ENCODE measurements at regions not wholly inside any gene's neighbourhood (a gene's known extent, or its start where the extent isn't known, plus 50 kb on each side); places are given as distances from the start of the nearest gene placed in this dataset.
A peak's percentile ranks its signal among the peaks of the same experiment; 100 is the strongest.
"Not testable (repeated sequence)": the region's sequence is repeated elsewhere in the genome, so short reads cannot be mapped to it uniquely, and the experiment has no call there.

DNA sequence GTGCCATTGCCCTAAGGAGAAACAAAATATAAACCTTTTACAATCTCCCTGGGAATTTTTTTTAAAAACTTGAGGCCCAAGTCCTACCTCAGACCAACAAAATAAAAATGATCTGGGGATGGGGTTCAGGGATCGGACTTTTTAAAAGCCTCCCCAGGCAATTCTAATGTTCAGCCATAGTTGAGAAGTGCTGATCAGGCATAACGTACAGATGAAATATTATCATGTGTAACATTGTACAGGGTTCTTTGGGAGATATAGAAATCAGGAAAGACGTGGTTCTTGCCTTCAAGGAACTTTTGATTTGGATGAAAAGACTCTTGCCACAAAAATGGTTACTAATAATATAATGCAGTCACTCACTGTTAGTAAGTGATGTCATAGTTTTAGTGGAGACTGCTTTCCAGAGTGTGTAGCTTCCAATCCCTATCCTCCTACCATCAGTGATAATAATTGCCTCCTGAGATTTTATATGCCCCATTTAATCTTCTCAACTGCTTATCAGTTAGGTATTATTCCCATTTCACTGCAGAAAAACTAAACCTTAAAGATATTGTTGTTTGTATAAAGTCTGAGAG lies 135.6 kb downstream of the BRMS1L start:
- ATAC-seq: no peak
- intact Hi-C loops (cut with DNase I): no loop called here

DNA sequence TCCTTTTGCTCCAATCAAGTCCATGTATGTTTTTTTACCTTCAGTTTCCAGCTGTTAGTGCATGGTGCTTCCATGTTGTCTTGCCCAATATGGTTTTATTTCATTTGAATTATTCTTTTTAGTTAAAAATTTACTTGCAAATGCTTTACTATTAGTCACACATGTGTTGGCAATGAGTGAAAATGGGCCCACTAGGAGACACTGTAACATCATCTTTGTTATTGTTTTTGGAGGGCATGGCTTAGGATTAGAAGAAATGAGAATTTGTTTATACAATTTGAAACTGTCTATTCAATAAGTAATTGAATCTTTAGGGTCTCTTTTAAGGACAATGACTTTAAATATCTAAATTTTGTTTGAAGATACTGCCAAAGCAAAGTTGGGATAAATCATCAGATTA lies 133.7 kb downstream of the BRMS1L start:
- intact Hi-C loops (cut with DNase I): no loop called here
- no peak for ATAC-seq
- DNase-seq: no peak

More for the DNA sequence above, 135.6 kb downstream of the BRMS1L start:
- no peak for DNase-seq

GRCh38 chr14:35958499-35958898 lies 132.4 kb downstream of the BRMS1L start:
- no peak for ATAC-seq
- DNase-seq: no peak
- intact Hi-C loops (cut with DNase I): no loop called here

- intact Hi-C loops (cut with DNase I): no loop called here
- ATAC-seq: no peak
- DNase-seq: no peak
Measured at GRCh38 chr14:35956376-35957085, 130.4 kb downstream of the BRMS1L start.

GRCh38 chr14:35952584-35952983 lies 126.4 kb downstream of the BRMS1L start:
- no peak for DNase-seq
- no peak for ATAC-seq
- intact Hi-C loops (cut with DNase I): no loop called here

- DNase-seq: no peak
- intact Hi-C loops (cut with DNase I): no loop called here
- ATAC-seq: peak in 1 of 2 donors; percentile 31
Measured at GRCh38 chr14:35949920-35950513, 123.9 kb downstream of the BRMS1L start.

DNA sequence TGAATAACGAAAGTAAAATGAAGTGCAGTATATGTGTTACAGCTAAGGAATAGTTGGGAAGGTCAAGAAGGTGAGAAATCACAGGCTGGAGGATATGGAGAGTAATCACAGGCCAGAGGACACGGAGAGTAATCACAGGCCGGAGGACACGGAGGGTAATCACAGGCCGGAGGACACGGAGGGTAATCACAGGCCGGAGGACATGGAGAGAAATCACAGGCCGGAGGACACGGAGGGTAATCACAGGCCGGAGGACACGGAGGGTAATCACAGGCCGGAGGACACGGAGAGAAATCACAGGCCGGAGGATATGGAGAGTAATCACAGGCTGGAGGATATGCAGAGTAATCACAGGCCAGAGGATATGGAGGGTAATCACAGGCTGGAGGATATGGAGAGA lies 121.8 kb downstream of the BRMS1L start:
- ATAC-seq; DNase-seq; intact Hi-C loops (cut with DNase I): not testable (repeated sequence)

DNA sequence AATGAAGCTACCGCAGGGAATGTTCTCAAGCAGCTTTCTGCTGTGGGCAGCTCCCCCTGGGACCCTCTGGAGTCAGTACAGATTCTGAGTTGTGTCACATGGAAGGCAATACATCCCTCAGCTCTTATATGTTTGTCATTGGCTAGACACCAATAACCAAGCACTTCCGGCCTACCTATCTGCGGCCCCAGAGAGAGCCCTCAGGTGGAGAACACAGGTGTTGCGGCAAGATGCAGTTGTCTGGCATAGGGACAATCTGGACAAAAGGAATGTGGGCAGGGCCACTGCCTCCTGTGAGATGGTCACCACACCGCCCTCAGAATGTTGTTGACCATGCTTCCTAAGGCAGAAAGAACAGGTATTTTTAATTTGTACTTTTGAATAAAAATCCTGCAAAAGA lies 118.7 kb downstream of the BRMS1L start:
- ATAC-seq (no peak), DNase-seq (no peak)
- intact Hi-C loops (cut with DNase I): no loop called here

- ATAC-seq: no peak
- intact Hi-C loops (cut with DNase I): no loop called here
- no peak for DNase-seq
Measured at GRCh38 chr14:35940291-35940690, 114.2 kb downstream of the BRMS1L start.

DNA sequence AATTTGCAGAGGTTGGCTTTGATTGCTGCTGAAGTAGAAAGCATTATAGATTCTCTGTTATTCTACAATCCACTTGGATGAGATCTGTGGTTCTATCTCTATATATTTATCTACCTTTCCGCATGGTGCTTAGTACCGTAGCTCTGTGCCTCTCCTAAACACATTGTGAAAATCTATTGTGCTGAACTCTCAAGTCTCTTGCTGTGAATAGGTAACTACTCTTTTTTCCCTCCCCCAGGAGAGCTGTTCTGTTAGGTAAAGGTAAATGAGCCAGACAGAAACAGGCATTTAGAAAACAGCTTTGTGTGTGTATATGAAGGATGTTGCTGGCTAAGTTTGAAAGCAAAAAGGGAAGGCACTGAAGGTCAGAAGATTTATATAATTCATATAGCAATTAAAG lies 112.6 kb downstream of the BRMS1L start:
- intact Hi-C loops (cut with DNase I): no loop called here
- no peak for DNase-seq
- no peak for ATAC-seq

DNA sequence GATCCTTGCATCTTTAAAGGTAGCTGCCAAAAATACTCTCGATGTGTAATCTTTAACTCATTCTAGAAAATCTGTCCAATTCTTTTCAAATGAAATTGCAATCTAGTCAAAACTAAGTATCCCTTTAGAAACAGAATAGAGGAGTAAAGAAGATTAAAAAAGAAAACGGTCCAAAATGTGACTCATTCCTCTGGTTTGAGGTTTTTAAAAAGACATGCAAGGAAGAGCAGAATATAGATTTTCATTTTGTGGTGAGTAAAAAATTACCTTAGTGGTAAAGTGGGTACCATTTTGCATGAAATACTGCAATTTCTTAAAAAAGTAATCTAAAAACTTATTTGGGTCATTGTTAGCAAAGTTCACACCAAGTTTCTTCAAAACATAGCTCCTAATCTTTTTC lies 108.4 kb downstream of the BRMS1L start:
- ATAC-seq (no peak), DNase-seq (no peak)
- intact Hi-C loops (cut with DNase I): no loop called here

DNA sequence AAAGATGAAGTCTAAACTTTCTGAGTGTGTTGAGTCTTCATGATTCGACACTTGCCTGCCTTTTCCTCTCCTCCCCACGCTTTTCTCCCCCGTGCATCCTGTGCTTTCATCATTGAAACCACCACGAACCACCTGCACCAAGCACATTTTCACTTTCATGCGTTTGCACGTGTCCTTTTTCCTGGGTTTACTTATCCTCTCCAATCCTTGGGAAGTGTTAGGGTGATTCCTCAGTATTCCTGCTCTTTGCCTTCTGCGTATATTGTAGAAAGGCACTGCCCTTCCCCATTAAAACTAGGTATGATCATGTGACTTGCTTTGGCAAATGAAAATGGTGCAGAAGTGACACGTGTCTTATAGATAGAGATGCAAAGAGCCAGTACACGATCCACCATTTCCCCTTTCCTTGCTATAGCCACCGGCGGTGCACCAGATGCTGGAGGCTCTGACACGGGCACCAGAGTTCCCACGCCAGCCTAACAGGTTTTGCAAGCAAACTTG lies 106.6 kb downstream of the BRMS1L start:
- intact Hi-C loops (cut with DNase I): no loop called here
- no peak for DNase-seq
- no peak for ATAC-seq

- ATAC-seq (no peak), DNase-seq (no peak)
- intact Hi-C loops (cut with DNase I): no loop called here
Measured at GRCh38 chr14:35932136-35932535, 106.0 kb downstream of the BRMS1L start.

GRCh38 chr14:35931346-35931745 lies 105.2 kb downstream of the BRMS1L start:
- DNase-seq (no peak), ATAC-seq (no peak)
- intact Hi-C loops (cut with DNase I): no loop called here

GRCh38 chr14:35929186-35929585 lies 103.0 kb downstream of the BRMS1L start:
- intact Hi-C loops (cut with DNase I): no loop called here
- DNase-seq (no peak), ATAC-seq (no peak)

- DNase-seq: no peak
- ATAC-seq: no peak
- intact Hi-C loops (cut with DNase I): no loop called here
Measured at GRCh38 chr14:35927727-35928126, 101.6 kb downstream of the BRMS1L start.

DNA sequence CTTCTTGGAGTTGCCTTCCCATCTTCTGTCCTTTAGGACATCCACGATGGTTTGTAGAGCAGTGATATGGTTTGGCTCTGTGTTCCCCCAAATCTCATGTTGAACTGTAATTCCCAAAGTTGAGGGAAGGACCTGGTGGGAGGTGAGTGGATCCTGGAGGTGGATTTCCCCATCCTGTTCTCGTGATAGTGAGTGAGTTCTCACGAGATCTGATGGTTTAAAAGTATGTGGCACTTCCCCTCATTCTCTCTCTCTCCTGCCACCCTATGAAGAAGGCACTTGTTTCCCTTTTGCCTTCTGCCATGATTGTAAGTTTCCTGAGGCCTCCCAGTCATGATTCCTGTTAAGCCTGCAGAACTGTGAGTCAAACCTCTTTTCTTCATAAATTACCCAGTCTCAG lies 99.2 kb downstream of the BRMS1L start:
- DNase-seq (no peak), ATAC-seq (no peak)
- intact Hi-C loops (cut with DNase I): no loop called here

GRCh38 chr14:35922590-35922989 lies 96.5 kb downstream of the BRMS1L start:
- DNase-seq; intact Hi-C loops (cut with DNase I); ATAC-seq: not testable (repeated sequence)

DNA sequence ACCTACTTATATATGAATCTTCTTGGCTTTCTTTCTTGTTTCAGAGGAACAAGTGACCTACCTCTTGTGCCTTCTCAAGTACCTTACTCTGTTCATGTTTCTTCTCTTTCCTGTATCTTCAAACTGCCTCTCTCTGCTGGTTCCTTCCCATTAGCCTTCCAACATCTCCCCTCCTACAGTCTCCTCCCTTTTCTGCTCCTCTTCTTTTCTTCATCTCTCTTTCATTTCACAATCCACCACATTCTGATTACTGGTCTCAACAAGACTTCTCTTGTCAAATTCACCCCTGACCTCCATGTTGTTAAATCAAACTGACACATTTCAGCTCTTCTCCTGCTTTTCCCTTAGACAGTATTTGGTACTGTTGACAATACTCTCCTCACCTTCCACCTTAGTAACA lies 95.6 kb downstream of the BRMS1L start:
- intact Hi-C loops (cut with DNase I): no loop called here
- ATAC-seq (no peak), DNase-seq (no peak)

Data from left cardiac atrium (tissue), 4 donors.